Keratinocyte (primary cell): ENCODE measurements at regions not wholly inside any gene's neighbourhood (a gene's known extent, or its start where the extent isn't known, plus 50 kb on each side); places are given as distances from the start of the nearest gene placed in this dataset.

Experiments used
- CTCF ChIP-seq, 3 experiments: IDR thresholded peaks in 1 of 3; conservative IDR thresholded peaks in 1 of 3; optimal IDR thresholded peaks in 1 of 3; 2 replicates in 2 of 3; 3 replicates in 1 of 3; pipeline versions ENCODE3 to v1.5.1; 2011; ENCODE audit warnings: low read length in 3 of 3, mild to moderate bottlenecking in 3 of 3, moderate library complexity in 2 of 3, control low read depth in 1 of 3, inconsistent platforms in 1 of 3; ENCODE audit not compliant: insufficient read depth in 2 of 3; ENCODE audit errors: extremely low read depth in 1 of 3
- EZH2 ChIP-seq: IDR thresholded peaks from one replicate; pipeline ENCODE4 v1.6.1; 2012; ENCODE audit warnings: inconsistent platforms, mild to moderate bottlenecking, low read length, moderate library complexity

GRCh38 chr13:105918842-105919741, 616.4 kb downstream of the EFNB2 start:
- TF ChIP-seq CTCF (optimal IDR thresholded peaks at IDR 0.05 in 1 of 3, IDR thresholded peaks at IDR 0.05 in 1 of 3, conservative IDR thresholded peaks at IDR 0.05 in 1 of 3; ENCODE audit: extremely low read depth in 1 of 3, insufficient read depth in 2 of 3, low read length in 3 of 3) (no peak), EZH2 (no peak)
